NOMO-1 (cell line): ENCODE measurements at regions not wholly inside any gene's neighbourhood (a gene's known extent, or its start where the extent isn't known, plus 50 kb on each side); places are given as distances from the start of the nearest gene placed in this dataset.

Experiments
- DNase-seq, 2 experiments: peaks; one replicate each; lab custom pipeline; 2025; ENCODE audit not compliant: unreplicated experiment in 2 of 2; lab: John Stamatoyannopoulos, UW

- no peak for DNase-seq
Observed at GRCh38 chr14:38850664-38851063, 252.4 kb downstream of the SEC23A start.

- peak in 1 of 2 experiments; percentile 6 for DNase-seq
Observed at GRCh38 chr14:38848243-38848935, 254.6 kb downstream of the SEC23A start.

- DNase-seq: no peak
Observed at GRCh38 chr14:38847161-38847560, 255.9 kb downstream of the SEC23A start.

- DNase-seq: peak; percentile 1 to 51
Observed at GRCh38 chr14:38839694-38840365, 263.2 kb downstream of the SEC23A start.

- DNase-seq: no peak
Observed at GRCh38 chr14:38838979-38839323, 264.1 kb downstream of the SEC23A start.

- DNase-seq: no peak
Observed at GRCh38 chr14:38838049-38838978, 264.7 kb downstream of the SEC23A start.

- no peak for DNase-seq
Observed at GRCh38 chr14:38837343-38838048, 265.5 kb downstream of the SEC23A start.

- no peak for DNase-seq
Observed at GRCh38 chr14:38836539-38836938, 266.5 kb downstream of the SEC23A start.

- no peak for DNase-seq
Observed at GRCh38 chr14:38835874-38836273, 267.2 kb downstream of the SEC23A start.

- DNase-seq: peak; percentile 26 to 66
Observed at GRCh38 chr14:38828183-38828827, 274.7 kb downstream of the SEC23A start.

- no peak for DNase-seq
Observed at GRCh38 chr14:38824706-38825105, 278.3 kb downstream of the SEC23A start.

GRCh38 chr14:38818555-38818954 lies 284.5 kb downstream of the SEC23A start:
- no peak for DNase-seq

- no peak for DNase-seq
Observed at GRCh38 chr14:38808734-38809455, 294.1 kb downstream of the SEC23A start.

GRCh38 chr14:38799671-38800070 lies 303.4 kb downstream of the SEC23A start:
- no peak for DNase-seq

- DNase-seq: no peak
Observed at GRCh38 chr14:38794677-38795076, 308.4 kb downstream of the SEC23A start.

GRCh38 chr14:38791862-38792261 lies 311.2 kb downstream of the SEC23A start:
- no peak for DNase-seq

GRCh38 chr14:38790916-38791315 lies 312.1 kb downstream of the SEC23A start:
- no peak for DNase-seq

GRCh38 chr14:38789805-38790204 lies 313.2 kb downstream of the SEC23A start:
- no peak for DNase-seq

GRCh38 chr14:38788060-38788459 lies 315.0 kb downstream of the SEC23A start:
- DNase-seq: no peak

GRCh38 chr14:38786921-38787320 lies 316.1 kb downstream of the SEC23A start:
- DNase-seq: no peak
